ENCODE measurements at regions not wholly inside any gene's neighbourhood (a gene's known extent, or its start where the extent isn't known, plus 50 kb on each side); places are given as distances from the start of the nearest gene placed in this dataset.

- no peak for TF ChIP-seq YY1 (IDR thresholded peaks at IDR 0.05; ENCODE audit: insufficient read depth, insufficient read length)
- TF ChIP-seq SUZ12 (IDR thresholded peaks at IDR 0.05; ENCODE audit: extremely low read depth, insufficient read depth, insufficient read length) = no peak
- TF ChIP-seq ZNF274 (IDR thresholded peaks at IDR 0.05; ENCODE audit: low read depth, low read length) = no peak
These were observed 86.8 kb upstream of the NR2F2 start for GRCh38 chr15:96243701-96244100.
